ENCODE measurements at regions not wholly inside any gene's neighbourhood (a gene's known extent, or its start where the extent isn't known, plus 50 kb on each side); places are given as distances from the start of the nearest gene placed in this dataset.

DNA sequence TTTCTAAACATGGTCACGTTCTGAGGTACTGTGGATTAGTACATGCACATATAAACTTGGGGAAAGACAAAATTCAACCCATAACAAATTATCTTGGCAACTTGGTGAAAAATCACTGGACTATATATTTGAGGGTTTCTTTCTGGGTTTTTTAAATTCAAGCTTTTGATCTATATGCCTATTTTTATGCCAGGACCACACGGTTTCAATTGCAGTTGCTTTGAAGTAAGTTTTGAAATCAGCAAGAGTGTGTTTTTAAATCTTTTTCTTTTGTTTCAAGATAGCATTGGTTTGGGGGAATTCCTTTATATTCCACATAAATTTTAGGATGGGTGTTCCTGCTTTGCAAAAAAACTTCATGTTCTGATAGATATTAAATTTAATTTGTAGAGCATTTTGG is 406.4 kb upstream of the VWC2 start:
- H3K4me1 ChIP-seq (ENCODE audit: control insufficient read depth, insufficient read depth, low read length), result no peaks in the 10 kb centered on the region; the same call in 1 of the 2 replicates
- no peak overlapping the region for H3K4me3 ChIP-seq (ENCODE audit: low read depth, low read length)
- no peaks in the 10 kb centered on the region for H3K27me3 ChIP-seq (ENCODE audit: control insufficient read depth, insufficient read depth, low read length)
- H3K9me3 ChIP-seq (ENCODE audit: control insufficient read depth, insufficient read depth, low read length), result no peaks in the 10 kb centered on the region
- no peak overlapping the region for H3K9ac ChIP-seq (ENCODE audit: low read depth, low read length)
- H3K36me3 ChIP-seq (ENCODE audit: control insufficient read depth, insufficient read depth, low read length), result no peaks in the 10 kb centered on the region
- no peak overlapping the region for H3K27ac ChIP-seq (ENCODE audit: low read depth, low read length)

DNA sequence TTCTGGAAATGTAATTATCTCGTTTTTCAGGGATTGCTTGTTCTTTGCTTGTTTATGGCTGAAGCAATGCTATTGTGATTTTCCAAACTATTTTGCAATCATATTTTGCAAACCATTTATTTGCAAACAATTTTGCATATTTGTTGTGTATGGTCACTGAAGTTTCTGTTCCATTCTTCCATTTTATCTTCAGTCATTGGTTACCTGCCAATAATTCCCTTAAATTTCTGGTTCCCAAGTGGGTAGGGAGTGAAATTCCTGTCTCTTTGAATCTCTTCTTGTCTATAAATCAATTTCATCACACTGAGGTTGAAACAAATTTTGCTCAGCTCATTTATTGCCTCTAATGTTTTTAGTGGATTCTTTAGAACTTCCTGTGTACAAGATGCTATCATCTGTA is 401.7 kb upstream of the VWC2 start:
- no peaks in the 10 kb centered on the region for H3K9me3 ChIP-seq (ENCODE audit: control insufficient read depth, insufficient read depth, low read length)

DNA sequence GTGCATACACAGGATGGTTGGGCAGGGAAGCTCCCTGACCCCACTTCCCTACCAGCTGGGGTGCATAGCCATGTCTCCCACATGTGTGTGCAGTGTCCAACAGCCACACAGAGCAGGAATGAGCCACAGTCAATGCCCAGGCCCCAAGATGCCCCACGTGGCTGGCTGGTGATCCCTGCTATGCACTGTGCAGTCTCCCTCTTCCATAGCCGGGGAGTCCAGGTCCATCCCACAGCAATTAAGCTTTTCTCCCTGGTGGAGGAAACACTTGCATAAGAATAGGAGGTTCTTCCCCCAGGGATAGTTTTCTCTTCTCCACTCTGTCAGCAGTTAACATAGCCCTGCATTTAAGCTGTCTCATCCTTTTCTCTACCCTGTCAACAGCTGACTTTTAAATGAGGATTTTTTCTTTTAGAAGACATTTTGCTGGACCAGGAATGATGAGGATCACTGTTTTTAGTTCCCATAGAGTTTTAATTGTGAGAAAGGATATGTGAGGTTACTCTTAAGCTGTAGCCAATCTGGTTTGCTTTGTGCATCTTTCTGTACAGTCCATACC is 396.5 kb upstream of the VWC2 start:
- Histone ChIP-seq H3K9me3 (ENCODE audit: control insufficient read depth, insufficient read depth, low read length) (peaks cover 20% of the 10 kb centered on the region), H3K4me1 (ENCODE audit: control insufficient read depth, insufficient read depth, low read length) (no peaks in the 10 kb centered on the region), H3K4me3 (ENCODE audit: low read depth, low read length) (no peak overlapping the region), H3K9ac (ENCODE audit: low read depth, low read length) (no peak overlapping the region), H3K27ac (ENCODE audit: low read depth, low read length) (no peak overlapping the region), H3K27me3 (ENCODE audit: control insufficient read depth, insufficient read depth, low read length) (no peaks in the 10 kb centered on the region), H3K36me3 (ENCODE audit: control insufficient read depth, insufficient read depth, low read length) (no peaks in the 10 kb centered on the region)

More for the DNA sequence above, 401.7 kb upstream of the VWC2 start:
- Histone ChIP-seq H3K27me3 (ENCODE audit: control insufficient read depth, insufficient read depth, low read length) (no peaks in the 10 kb centered on the region), H3K27ac (ENCODE audit: low read depth, low read length) (no peak overlapping the region), H3K4me3 (ENCODE audit: low read depth, low read length) (no peak overlapping the region), H3K4me1 (ENCODE audit: control insufficient read depth, insufficient read depth, low read length) (no peaks in the 10 kb centered on the region), H3K36me3 (ENCODE audit: control insufficient read depth, insufficient read depth, low read length) (no peaks in the 10 kb centered on the region), H3K9ac (ENCODE audit: low read depth, low read length) (no peak overlapping the region)

DNA sequence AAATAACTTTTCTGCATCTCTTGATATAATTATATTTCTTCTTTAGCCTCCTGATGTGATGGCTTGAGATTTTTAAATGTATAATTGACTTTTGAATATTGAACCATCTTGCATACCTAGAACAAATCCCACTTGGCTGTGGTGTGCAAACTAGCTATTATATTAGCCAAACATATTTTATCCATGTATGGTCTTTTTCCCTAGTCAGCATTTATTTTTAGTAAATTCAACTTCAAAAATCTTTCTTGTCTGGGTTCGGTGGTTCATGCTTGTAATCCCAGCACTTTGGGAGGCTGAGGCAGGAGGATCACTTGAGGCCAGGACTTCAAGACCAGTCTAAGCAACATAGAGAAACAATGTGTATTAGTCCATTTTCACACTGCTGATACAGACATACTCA is 386.6 kb upstream of the VWC2 start:
- Histone ChIP-seq H3K4me1 (ENCODE audit: control insufficient read depth, insufficient read depth, low read length) (peaks cover 10% of the 10 kb centered on the region), H3K9me3 (ENCODE audit: control insufficient read depth, insufficient read depth, low read length) (peaks cover 7% of the 10 kb centered on the region; the same call in 1 of the 2 replicates), H3K9ac (ENCODE audit: low read depth, low read length) (no peak overlapping the region), H3K36me3 (ENCODE audit: control insufficient read depth, insufficient read depth, low read length) (no peaks in the 10 kb centered on the region), H3K27me3 (ENCODE audit: control insufficient read depth, insufficient read depth, low read length) (no peaks in the 10 kb centered on the region), H3K27ac (ENCODE audit: low read depth, low read length) (no peak overlapping the region), H3K4me3 (ENCODE audit: low read depth, low read length) (no peak overlapping the region)

DNA sequence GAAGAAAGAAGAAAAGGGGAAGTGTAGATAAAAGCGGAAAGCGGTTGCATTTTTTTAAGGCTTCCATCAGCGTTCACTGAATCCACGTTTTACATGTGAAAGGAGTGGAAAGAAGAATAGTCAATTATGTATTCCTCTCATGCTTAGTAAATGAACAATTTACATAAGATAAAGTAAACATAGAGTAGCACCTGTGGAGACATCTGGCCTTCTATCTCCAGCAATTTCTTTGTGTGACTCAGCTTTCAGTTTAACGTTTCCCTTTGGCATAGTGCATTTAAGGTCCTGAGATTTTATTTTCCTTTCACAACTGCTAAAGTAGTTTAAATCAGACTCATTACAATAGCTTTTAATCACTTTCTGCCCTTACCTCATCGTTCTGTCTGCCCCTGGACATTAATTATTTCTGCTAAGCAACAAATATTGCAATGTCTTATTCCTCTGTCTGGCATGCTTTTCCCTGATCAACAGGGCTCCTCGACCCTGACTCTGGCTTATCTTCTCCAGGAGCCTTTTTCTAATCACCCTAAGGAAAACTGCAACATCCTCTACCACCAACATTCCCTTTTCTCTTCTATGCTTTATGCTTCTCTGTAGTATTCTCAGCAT is 383.5 kb upstream of the VWC2 start:
- Histone ChIP-seq H3K36me3 (ENCODE audit: control insufficient read depth, insufficient read depth, low read length) (no peaks in the 10 kb centered on the region), H3K9ac (ENCODE audit: low read depth, low read length) (0 out of 2 replicates have a peak overlapping the region, but pooled peaks have one; percentile 20), H3K4me1 (ENCODE audit: control insufficient read depth, insufficient read depth, low read length) (peaks cover 10% of the 10 kb centered on the region), H3K27ac (ENCODE audit: low read depth, low read length) (peak overlapping the region; percentile 42), H3K27me3 (ENCODE audit: control insufficient read depth, insufficient read depth, low read length) (no peaks in the 10 kb centered on the region), H3K4me3 (ENCODE audit: low read depth, low read length) (no peak overlapping the region), H3K9me3 (ENCODE audit: control insufficient read depth, insufficient read depth, low read length) (peaks cover 7% of the 10 kb centered on the region; the same call in 1 of the 2 replicates)

DNA sequence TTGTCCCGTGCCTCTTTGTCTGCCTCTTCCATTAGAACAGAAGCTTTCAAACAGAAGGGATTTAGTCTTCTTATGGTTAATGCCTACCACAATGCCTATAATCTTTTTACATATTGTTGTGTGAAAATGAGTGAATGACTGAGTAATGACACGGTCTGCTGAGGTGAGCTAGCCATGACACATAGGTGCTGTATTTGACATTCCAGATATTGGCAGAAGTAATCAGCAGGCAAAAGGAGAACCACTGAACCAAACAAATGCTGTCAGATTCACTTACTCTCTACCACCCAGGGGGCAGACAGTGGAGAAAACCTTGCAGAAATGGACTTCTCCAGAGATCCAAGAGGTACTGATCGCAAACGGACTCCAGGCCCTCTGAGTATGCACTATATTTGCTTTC is 377.2 kb upstream of the VWC2 start:
- Histone ChIP-seq H3K27me3 (ENCODE audit: control insufficient read depth, insufficient read depth, low read length) (no peaks in the 10 kb centered on the region), H3K36me3 (ENCODE audit: control insufficient read depth, insufficient read depth, low read length) (no peaks in the 10 kb centered on the region), H3K4me1 (ENCODE audit: control insufficient read depth, insufficient read depth, low read length) (no peaks in the 10 kb centered on the region), H3K27ac (ENCODE audit: low read depth, low read length) (no peak overlapping the region), H3K9me3 (ENCODE audit: control insufficient read depth, insufficient read depth, low read length) (no peaks in the 10 kb centered on the region), H3K4me3 (ENCODE audit: low read depth, low read length) (no peak overlapping the region), H3K9ac (ENCODE audit: low read depth, low read length) (no peak overlapping the region)

DNA sequence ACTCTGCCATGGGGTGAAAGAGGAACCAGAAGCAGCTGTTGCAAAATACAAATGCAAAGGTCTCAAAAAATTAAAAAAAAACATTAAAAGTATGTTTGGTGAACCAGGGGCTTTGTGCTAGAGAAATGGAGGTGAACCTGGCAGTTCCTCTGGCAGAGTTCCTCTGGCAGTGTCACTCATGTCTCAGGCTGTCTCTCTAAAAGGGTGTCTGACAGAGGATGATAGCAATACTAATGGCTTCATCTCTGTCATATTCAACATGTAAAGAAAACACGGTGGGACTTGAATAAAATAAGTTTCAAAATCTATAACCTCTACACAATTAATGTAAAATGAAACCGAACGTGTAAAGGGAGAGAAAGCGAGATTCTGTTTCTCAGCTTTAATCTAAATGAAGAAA is 375.7 kb upstream of the VWC2 start:
- Histone ChIP-seq H3K27me3 (ENCODE audit: control insufficient read depth, insufficient read depth, low read length) (no peaks in the 10 kb centered on the region), H3K9me3 (ENCODE audit: control insufficient read depth, insufficient read depth, low read length) (no peaks in the 10 kb centered on the region), H3K36me3 (ENCODE audit: control insufficient read depth, insufficient read depth, low read length) (no peaks in the 10 kb centered on the region), H3K27ac (ENCODE audit: low read depth, low read length) (no peak overlapping the region), H3K9ac (ENCODE audit: low read depth, low read length) (no peak overlapping the region), H3K4me1 (ENCODE audit: control insufficient read depth, insufficient read depth, low read length) (no peaks in the 10 kb centered on the region), H3K4me3 (ENCODE audit: low read depth, low read length) (no peak overlapping the region)

DNA sequence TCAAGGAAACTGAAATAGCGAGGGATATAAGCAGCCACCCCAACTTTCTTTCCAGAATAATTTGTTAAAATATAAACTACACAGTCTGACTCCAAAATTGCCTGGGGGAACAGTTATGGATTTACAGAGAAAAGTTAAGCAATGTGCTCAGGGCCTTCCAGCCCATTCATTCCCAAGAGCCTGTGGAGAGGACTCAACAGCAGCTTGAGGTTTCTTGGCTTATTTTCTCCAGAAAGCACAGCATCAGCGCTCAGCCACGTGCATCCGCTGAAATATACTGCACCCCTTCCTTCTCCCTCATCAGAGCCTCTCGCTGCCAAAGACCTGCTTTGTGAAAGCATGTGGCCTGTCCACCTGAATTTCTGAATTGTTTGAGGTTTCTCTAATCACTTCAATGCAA is 375.2 kb upstream of the VWC2 start:
- Histone ChIP-seq H3K36me3 (ENCODE audit: control insufficient read depth, insufficient read depth, low read length) (no peaks in the 10 kb centered on the region), H3K4me3 (ENCODE audit: low read depth, low read length) (no peak overlapping the region), H3K9me3 (ENCODE audit: control insufficient read depth, insufficient read depth, low read length) (no peaks in the 10 kb centered on the region), H3K27me3 (ENCODE audit: control insufficient read depth, insufficient read depth, low read length) (no peaks in the 10 kb centered on the region), H3K4me1 (ENCODE audit: control insufficient read depth, insufficient read depth, low read length) (no peaks in the 10 kb centered on the region), H3K9ac (ENCODE audit: low read depth, low read length) (no peak overlapping the region), H3K27ac (ENCODE audit: low read depth, low read length) (no peak overlapping the region)

DNA sequence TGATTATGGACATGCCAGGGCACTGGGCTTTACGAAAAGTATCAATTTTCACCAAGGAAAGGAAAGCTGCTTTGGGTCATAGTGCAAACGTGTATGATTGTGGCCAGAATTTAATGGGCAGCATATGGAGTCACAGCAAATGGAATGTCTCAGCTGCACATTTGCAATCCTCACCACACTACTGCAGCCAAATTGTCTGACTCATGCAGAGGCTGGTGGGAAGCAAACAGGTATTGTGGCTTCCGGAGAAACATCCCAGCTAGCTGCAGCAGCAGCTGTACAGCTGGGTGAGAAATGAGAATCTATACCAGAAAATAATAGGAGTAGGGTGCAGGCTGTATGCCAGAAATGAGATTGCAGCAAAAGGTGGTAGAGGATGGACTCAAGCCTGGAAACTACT is 374.7 kb upstream of the VWC2 start:
- H3K27me3 ChIP-seq (ENCODE audit: control insufficient read depth, insufficient read depth, low read length), result no peaks in the 10 kb centered on the region
- no peaks in the 10 kb centered on the region for H3K4me1 ChIP-seq (ENCODE audit: control insufficient read depth, insufficient read depth, low read length)
- no peak overlapping the region for H3K9ac ChIP-seq (ENCODE audit: low read depth, low read length)
- no peaks in the 10 kb centered on the region for H3K36me3 ChIP-seq (ENCODE audit: control insufficient read depth, insufficient read depth, low read length)
- H3K9me3 ChIP-seq (ENCODE audit: control insufficient read depth, insufficient read depth, low read length), result no peaks in the 10 kb centered on the region
- H3K27ac ChIP-seq (ENCODE audit: low read depth, low read length), result no peak overlapping the region
- H3K4me3 ChIP-seq (ENCODE audit: low read depth, low read length), result no peak overlapping the region

DNA sequence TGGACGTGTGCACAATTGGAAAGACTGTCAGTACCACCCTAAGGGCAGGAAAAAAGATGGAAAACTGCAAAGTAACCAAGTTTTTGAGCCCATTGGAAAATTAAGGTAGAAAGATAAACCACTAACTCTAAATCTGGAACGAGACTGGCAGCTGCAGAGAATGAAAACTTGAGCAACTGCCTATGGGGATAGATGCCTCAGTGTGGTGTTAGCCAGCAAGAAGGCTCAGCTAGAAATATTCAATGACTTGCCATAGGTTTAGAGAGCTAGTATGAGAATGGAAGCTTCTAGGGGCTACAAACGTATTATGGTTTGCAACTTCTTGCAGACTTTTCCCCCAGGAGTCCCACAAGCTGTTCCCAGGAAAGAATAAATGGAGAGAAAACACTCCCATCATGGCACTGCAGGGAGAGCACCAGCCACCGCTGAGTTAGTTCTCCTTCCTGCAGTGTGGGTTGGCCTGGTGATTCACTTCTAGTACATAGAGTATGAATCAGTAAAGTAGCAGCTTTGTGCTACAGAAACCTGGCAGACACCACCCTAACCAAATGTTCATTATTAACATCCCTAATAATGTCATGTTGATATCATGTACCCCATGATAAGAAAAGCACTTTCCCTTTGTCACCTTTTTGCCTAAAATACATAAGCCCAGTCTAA is 372.4 kb upstream of the VWC2 start:
- no peaks in the 10 kb centered on the region for H3K27me3 ChIP-seq (ENCODE audit: control insufficient read depth, insufficient read depth, low read length)
- no peak overlapping the region for H3K4me3 ChIP-seq (ENCODE audit: low read depth, low read length)
- H3K9ac ChIP-seq (ENCODE audit: low read depth, low read length), result no peak overlapping the region
- no peaks in the 10 kb centered on the region for H3K4me1 ChIP-seq (ENCODE audit: control insufficient read depth, insufficient read depth, low read length)
- no peaks in the 10 kb centered on the region for H3K9me3 ChIP-seq (ENCODE audit: control insufficient read depth, insufficient read depth, low read length)
- H3K27ac ChIP-seq (ENCODE audit: low read depth, low read length), result no peak overlapping the region
- H3K36me3 ChIP-seq (ENCODE audit: control insufficient read depth, insufficient read depth, low read length), result no peaks in the 10 kb centered on the region

DNA sequence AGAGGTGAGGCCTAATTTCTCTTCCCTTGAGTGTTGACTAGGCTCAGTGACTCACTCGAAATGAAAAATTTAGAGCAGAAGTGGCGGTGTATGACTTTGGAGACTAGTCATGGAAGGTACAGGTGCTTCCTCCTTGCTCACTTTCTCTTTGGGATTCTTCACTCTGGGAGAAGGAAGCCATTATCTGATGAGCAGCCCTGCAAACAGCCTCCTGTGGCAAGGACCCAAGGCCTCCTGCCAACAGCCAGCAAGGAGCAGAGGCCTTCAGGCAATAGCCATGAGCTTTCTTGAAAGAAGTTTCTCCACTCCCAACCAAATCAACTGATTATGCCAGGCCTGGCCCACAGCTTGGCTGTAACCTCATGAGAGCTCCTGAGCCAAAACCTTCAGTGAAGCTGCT is 369.6 kb upstream of the VWC2 start:
- Histone ChIP-seq H3K9ac (ENCODE audit: low read depth, low read length) (no peak overlapping the region), H3K36me3 (ENCODE audit: control insufficient read depth, insufficient read depth, low read length) (no peaks in the 10 kb centered on the region), H3K27me3 (ENCODE audit: control insufficient read depth, insufficient read depth, low read length) (no peaks in the 10 kb centered on the region), H3K27ac (ENCODE audit: low read depth, low read length) (no peak overlapping the region), H3K4me1 (ENCODE audit: control insufficient read depth, insufficient read depth, low read length) (no peaks in the 10 kb centered on the region), H3K4me3 (ENCODE audit: low read depth, low read length) (no peak overlapping the region), H3K9me3 (ENCODE audit: control insufficient read depth, insufficient read depth, low read length) (no peaks in the 10 kb centered on the region)
